Osteoblast (primary cell): ENCODE measurements at regions not wholly inside any gene's neighbourhood (a gene's known extent, or its start where the extent isn't known, plus 50 kb on each side); places are given as distances from the start of the nearest gene placed in this dataset.

Source experiments
- DNase-seq: peaks from one replicate; pipeline ENCODE4 v3.0.0; 2011; ENCODE audit warnings: low spot score, mixed read lengths; ENCODE audit not compliant: insufficient read length; ENCODE audit errors: missing footprints
- H2AFZ ChIP-seq: 2 replicates; pipeline ENCODE4 v1.6.0; 2011; ENCODE audit warnings: mild to moderate bottlenecking, low read length
- H3K27ac ChIP-seq: 2 replicates; pipeline ENCODE4 v1.5.1; 2011; ENCODE audit warnings: mild to moderate bottlenecking, low read depth, low read length, moderate library complexity
- H3K27me3 ChIP-seq: 2 replicates; pipeline ENCODE4 v1.6.0; 2012; ENCODE audit warnings: mild to moderate bottlenecking, control low read depth, inconsistent platforms, low read length, moderate library complexity; ENCODE audit not compliant: insufficient read depth
- H3K36me3 ChIP-seq: 2 replicates; pipeline ENCODE4 v1.5.1; 2011; ENCODE audit warnings: mild to moderate bottlenecking, low read length, control low read depth, moderate library complexity; ENCODE audit not compliant: insufficient read depth
- H3K4me1 ChIP-seq: 2 replicates; pipeline ENCODE4 v1.5.1; 2011; ENCODE audit warnings: mild to moderate bottlenecking, low read length, control low read depth, moderate library complexity; ENCODE audit not compliant: insufficient read depth
- H3K4me2 ChIP-seq: 2 replicates; pipeline ENCODE4 v1.6.0; 2011; ENCODE audit warnings: mild to moderate bottlenecking, low read length; ENCODE audit not compliant: insufficient read depth
- H3K4me3 ChIP-seq: fragments of 200-600 bp; sonication (generic); 3 replicates; pipeline ENCODE4 v1.5.1; 2012; ENCODE audit warnings: mild to moderate bottlenecking, low read length, inconsistent platforms; ENCODE audit not compliant: insufficient read depth
- H3K79me2 ChIP-seq: 2 replicates; pipeline ENCODE4 v1.6.0; 2012; ENCODE audit warnings: mild to moderate bottlenecking, low read length, control low read depth, inconsistent platforms; ENCODE audit not compliant: insufficient read depth
- H3K9me3 ChIP-seq: 2 replicates; pipeline ENCODE4 v1.5.1; 2011; ENCODE audit warnings: low read depth, low read length, control low read depth
- H4K20me1 ChIP-seq: 2 replicates; pipeline ENCODE4 v1.6.0; 2012; ENCODE audit warnings: mild to moderate bottlenecking, low read length, control low read depth; ENCODE audit not compliant: insufficient read depth
- CTCF ChIP-seq: IDR thresholded peaks from 2 replicates; pipeline ENCODE4 v1.5.1; 2011; ENCODE audit warnings: mild to moderate bottlenecking, low read depth, low read length, moderate library complexity; ENCODE audit errors: extremely low read depth

DNA sequence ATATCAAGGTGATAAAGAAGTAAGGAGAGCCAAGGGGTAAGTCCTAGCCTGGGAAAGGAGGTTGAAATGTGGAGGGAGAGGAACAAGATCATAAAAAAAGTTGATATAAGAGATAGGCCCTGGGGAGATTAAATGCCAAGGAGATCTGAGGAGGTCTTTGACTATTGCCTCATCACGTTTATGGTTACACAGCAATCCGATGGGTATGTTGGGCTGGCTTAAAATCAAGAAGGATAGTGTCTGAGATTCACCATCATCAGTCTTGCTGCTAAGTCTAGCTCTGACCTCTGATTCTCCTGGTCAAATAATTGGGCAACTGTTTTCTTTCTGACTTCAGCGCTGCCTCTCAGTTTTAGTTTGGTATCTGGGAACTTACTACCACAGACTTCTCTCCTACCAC lies 416.3 kb downstream of the GPATCH2 start:
- TF ChIP-seq CTCF: no peak
- no peaks in the 10 kb centered on the region for H4K20me1 ChIP-seq
- no peaks in the 10 kb centered on the region for H3K79me2 ChIP-seq
- H2AFZ ChIP-seq: no peak overlapping the region
- H3K4me1 ChIP-seq: no peaks in the 10 kb centered on the region
- no peaks in the 10 kb centered on the region for H3K9me3 ChIP-seq
- no peak overlapping the region for H3K4me3 ChIP-seq
- no peak overlapping the region for H3K4me2 ChIP-seq
- H3K27ac ChIP-seq: no peak overlapping the region
- H3K27me3 ChIP-seq: no peaks in the 10 kb centered on the region
- no peaks in the 10 kb centered on the region for H3K36me3 ChIP-seq
- DNase-seq: no peak

- Histone ChIP-seq H3K4me3 (no peak overlapping the region), H4K20me1 (no peaks in the 10 kb centered on the region), H3K36me3 (no peaks in the 10 kb centered on the region), H3K27me3 (no peaks in the 10 kb centered on the region), H3K4me1 (no peaks in the 10 kb centered on the region), H3K9me3 (no peaks in the 10 kb centered on the region), H3K27ac (no peak overlapping the region), H2AFZ (no peak overlapping the region), H3K79me2 (no peaks in the 10 kb centered on the region), H3K4me2 (no peak overlapping the region)
- no peak for TF ChIP-seq CTCF
- no peak for DNase-seq
Observed at GRCh38 chr1:217211486-217211885, 419.4 kb downstream of the GPATCH2 start.

- no peak overlapping the region for H3K4me2 ChIP-seq
- H4K20me1 ChIP-seq: no peaks in the 10 kb centered on the region
- DNase-seq: no peak
- no peaks in the 10 kb centered on the region for H3K27me3 ChIP-seq
- H3K79me2 ChIP-seq: no peaks in the 10 kb centered on the region
- TF ChIP-seq CTCF: no peak
- H2AFZ ChIP-seq: no peak overlapping the region
- no peaks in the 10 kb centered on the region for H3K36me3 ChIP-seq
- no peaks in the 10 kb centered on the region for H3K9me3 ChIP-seq
- no peaks in the 10 kb centered on the region for H3K4me1 ChIP-seq
- no peak overlapping the region for H3K4me3 ChIP-seq
- no peak overlapping the region for H3K27ac ChIP-seq
Observed at GRCh38 chr1:217205578-217205977, 425.3 kb downstream of the GPATCH2 start.

DNA sequence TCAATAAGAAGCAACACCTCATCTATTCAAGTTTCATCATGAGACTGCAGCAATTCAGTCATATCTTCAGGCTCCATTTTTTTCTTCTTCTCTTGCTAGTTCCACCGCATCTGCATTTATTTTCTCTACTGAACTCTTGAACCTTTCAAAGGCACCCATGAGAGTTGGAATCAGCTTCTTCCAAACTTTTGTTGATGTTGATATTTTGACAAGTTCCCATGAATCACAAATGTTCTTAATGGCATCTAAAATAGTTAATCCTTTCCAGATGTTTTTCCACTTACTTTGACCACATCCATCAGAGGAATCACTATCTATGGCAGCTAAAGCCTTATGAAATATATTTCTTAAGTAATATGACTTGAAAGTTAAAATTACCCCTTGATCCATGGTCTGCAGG lies 434.3 kb downstream of the GPATCH2 start:
- no peaks in the 10 kb centered on the region for H3K27me3 ChIP-seq
- no peaks in the 10 kb centered on the region for H3K4me1 ChIP-seq
- no peaks in the 10 kb centered on the region for H3K9me3 ChIP-seq
- no peaks in the 10 kb centered on the region for H4K20me1 ChIP-seq
- no peak overlapping the region for H3K4me3 ChIP-seq
- no peaks in the 10 kb centered on the region for H3K79me2 ChIP-seq
- no peak overlapping the region for H3K27ac ChIP-seq
- H2AFZ ChIP-seq: no peak overlapping the region
- H3K4me2 ChIP-seq: no peak overlapping the region
- DNase-seq: no peak
- no peaks in the 10 kb centered on the region for H3K36me3 ChIP-seq
- TF ChIP-seq CTCF: no peak
